MM.1S (cell line): ENCODE measurements at regions not wholly inside any gene's neighbourhood (a gene's known extent, or its start where the extent isn't known, plus 50 kb on each side); places are given as distances from the start of the nearest gene placed in this dataset.

ENCODE experiments used
- DNase-seq: peaks from one replicate; pipeline ENCODE4 v3.0.0-alpha.2; 2015
- H2AFZ ChIP-seq: fragments of 300-600 bp; sonication (generic); 2 replicates; pipeline ENCODE4 v1.6.0; 2016; ENCODE audit warnings: antibody characterized with exemption, low read length
- H3F3A ChIP-seq: fragments of 300-600 bp; sonication (generic); 2 replicates; pipeline ENCODE4 v1.6.1; 2016; ENCODE audit warnings: mild to moderate bottlenecking, antibody characterized with exemption, low read length, moderate library complexity, mixed read lengths; ENCODE audit not compliant: insufficient read depth
- H3K27ac ChIP-seq: fragments of 300-600 bp; sonication (generic); 2 replicates; pipeline ENCODE4 v1.5.1; 2016; ENCODE audit warnings: mild to moderate bottlenecking, low read length
- H3K27me3 ChIP-seq: fragments of 300-600 bp; sonication (generic); replicated peaks from 2 replicates; pipeline ENCODE4 v1.6.0; 2016; ENCODE audit warnings: low read length; ENCODE audit not compliant: insufficient read depth
- H3K36me3 ChIP-seq: fragments of 300-600 bp; sonication (generic); replicated peaks from 2 replicates; pipeline ENCODE4 v1.6.1; 2016; ENCODE audit warnings: mild to moderate bottlenecking, low read length, mixed read lengths; ENCODE audit not compliant: insufficient read depth
- H3K4me1 ChIP-seq: fragments of 300-600 bp; sonication (generic); 2 replicates; pipeline ENCODE4 v1.6.1; 2016; ENCODE audit warnings: low read length, mixed read lengths
- H3K4me2 ChIP-seq: fragments of 300-600 bp; sonication (generic); 2 replicates; pipeline ENCODE4 v1.6.0; 2016; ENCODE audit warnings: low read depth, low read length
- H3K4me3 ChIP-seq: fragments of 300-600 bp; sonication (generic); 2 replicates; pipeline ENCODE4 v1.5.1; 2016; ENCODE audit warnings: low read length, mixed read lengths
- H3K79me2 ChIP-seq: fragments of 300-600 bp; sonication (generic); 2 replicates; pipeline ENCODE4 v1.6.1; 2016; ENCODE audit warnings: mixed run types, low read length, mixed read lengths
- H3K9ac ChIP-seq: fragments of 300-600 bp; sonication (generic); 2 replicates; pipeline ENCODE4 v1.6.1; 2016; ENCODE audit warnings: low read length, mixed read lengths
- H3K9me2 ChIP-seq: fragments of 300-600 bp; sonication (generic); replicated peaks from 2 replicates; pipeline ENCODE4 v1.6.1; 2016; ENCODE audit warnings: mild to moderate bottlenecking, low read length, mixed read lengths; ENCODE audit not compliant: insufficient read depth
- H3K9me3 ChIP-seq: fragments of 300-600 bp; sonication (generic); replicated peaks from 2 replicates; pipeline ENCODE4 v1.6.1; 2016; ENCODE audit warnings: mild to moderate bottlenecking, low read length, mixed read lengths; ENCODE audit not compliant: insufficient read depth
- H4K20me1 ChIP-seq: fragments of 300-600 bp; sonication (generic); 2 replicates; pipeline ENCODE4 v1.6.1; 2016; ENCODE audit warnings: mild to moderate bottlenecking, low read length, moderate library complexity, mixed read lengths; ENCODE audit not compliant: insufficient read depth
- CTCF ChIP-seq: fragments of 300-600 bp; sonication (generic); IDR thresholded peaks from 2 replicates; pipeline ENCODE4 v1.5.1; 2016; ENCODE audit warnings: antibody characterized with exemption, low read length, mixed read lengths
- EZH2 ChIP-seq: fragments of 300-600 bp; sonication (generic); optimal IDR thresholded peaks from 2 replicates; pipeline ENCODE3; 2017; ENCODE audit warnings: low read depth, mild to moderate bottlenecking, antibody characterized with exemption, low read length, mixed read lengths
- EZH2phosphoT487 ChIP-seq: fragments of 300-600 bp; sonication (generic); IDR thresholded peaks from 2 replicates; pipeline ENCODE4 v1.6.1; 2018; ENCODE audit warnings: antibody characterized with exemption, low read length

DNA sequence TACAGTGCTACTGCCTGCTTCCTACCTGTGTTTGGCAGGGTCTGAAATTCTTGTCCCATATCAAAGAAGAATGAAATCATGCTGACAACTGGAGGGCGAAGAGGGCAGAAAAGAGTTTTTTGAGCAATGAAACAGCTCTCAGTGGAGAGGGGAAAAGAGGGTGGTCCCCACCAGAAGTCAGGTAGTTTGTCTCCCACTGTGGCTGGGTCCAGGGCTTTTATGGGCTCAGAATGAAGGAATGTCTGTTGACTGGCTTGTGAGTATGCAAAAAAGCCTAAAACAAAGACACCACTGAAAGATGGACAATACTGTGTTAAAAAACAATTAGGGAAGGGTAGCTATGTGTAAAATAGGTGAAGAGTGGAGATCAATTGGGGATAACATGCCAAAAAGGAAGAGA is 115.0 kb downstream of the ADAM29 start:
- TF ChIP-seq EZH2 (no peak), EZH2phosphoT487 (no peak), CTCF (no peak)
- Histone ChIP-seq H2AFZ (no peak overlapping the region), H3K4me2 (no peak overlapping the region), H3K9me3 (no peaks in the 10 kb centered on the region), H3F3A (no peaks in the 10 kb centered on the region), H3K27me3 (no peaks in the 10 kb centered on the region), H3K79me2 (no peaks in the 10 kb centered on the region), H3K36me3 (no peaks in the 10 kb centered on the region), H4K20me1 (no peaks in the 10 kb centered on the region), H3K4me1 (no peaks in the 10 kb centered on the region), H3K9me2 (no peaks in the 10 kb centered on the region), H3K4me3 (no peak overlapping the region), H3K9ac (no peak overlapping the region), H3K27ac (no peak overlapping the region)
- DNase-seq = no peak

DNA sequence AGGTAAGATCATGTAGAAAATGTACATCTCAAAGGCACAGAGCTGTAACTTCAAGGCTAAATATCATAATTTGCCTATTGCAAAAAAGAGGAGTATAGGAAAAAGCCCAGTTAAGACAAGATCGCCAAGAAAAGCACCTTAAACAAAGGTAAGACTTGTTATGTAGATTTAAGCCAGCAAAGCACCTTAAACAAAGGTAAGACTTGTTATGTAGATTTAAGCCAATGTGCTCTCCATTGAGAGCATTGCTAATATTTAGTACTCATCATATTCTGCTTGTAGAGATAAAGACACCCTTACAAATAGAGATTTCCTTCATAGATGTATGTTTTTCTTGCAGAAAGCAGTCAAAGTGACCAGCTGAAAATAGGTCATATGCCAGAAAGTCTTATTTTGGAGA is 115.8 kb downstream of the ADAM29 start:
- Histone ChIP-seq H3K36me3 (no peaks in the 10 kb centered on the region), H3K4me2 (no peak overlapping the region)

GRCh38 chr4:175034986-175035705 is 117.0 kb downstream of the ADAM29 start:
- no peak overlapping the region for H3K4me3 ChIP-seq
- H4K20me1 ChIP-seq = no peaks in the 10 kb centered on the region
- DNase-seq = no peak
- TF ChIP-seq CTCF (no peak), EZH2 (no peak), EZH2phosphoT487 (no peak)
- H3K4me2 ChIP-seq = no peak overlapping the region
- H3K27me3 ChIP-seq = no peaks in the 10 kb centered on the region
- no peak overlapping the region for H3K9ac ChIP-seq
- H3K36me3 ChIP-seq = no peaks in the 10 kb centered on the region
- no peaks in the 10 kb centered on the region for H3K9me2 ChIP-seq
- no peaks in the 10 kb centered on the region for H3K79me2 ChIP-seq
- no peaks in the 10 kb centered on the region for H3K9me3 ChIP-seq
- no peaks in the 10 kb centered on the region for H3K4me1 ChIP-seq
- H3K27ac ChIP-seq = no peak overlapping the region
- no peak overlapping the region for H2AFZ ChIP-seq
- H3F3A ChIP-seq = no peaks in the 10 kb centered on the region

More for the DNA sequence above, 115.8 kb downstream of the ADAM29 start:
- H3K9ac ChIP-seq = no peak overlapping the region
- no peaks in the 10 kb centered on the region for H3F3A ChIP-seq
- DNase-seq = no peak
- no peaks in the 10 kb centered on the region for H3K27me3 ChIP-seq
- no peak overlapping the region for H3K27ac ChIP-seq
- H3K4me3 ChIP-seq = no peak overlapping the region
- TF ChIP-seq EZH2phosphoT487 (no peak), CTCF (no peak)
- H3K79me2 ChIP-seq = no peaks in the 10 kb centered on the region
- H4K20me1 ChIP-seq = no peaks in the 10 kb centered on the region
- H3K9me2 ChIP-seq = no peaks in the 10 kb centered on the region
- no peaks in the 10 kb centered on the region for H3K4me1 ChIP-seq
- H3K9me3 ChIP-seq = no peaks in the 10 kb centered on the region
- no peak overlapping the region for H2AFZ ChIP-seq
